GM12864 (cell line): ENCODE measurements at regions not wholly inside any gene's neighbourhood (a gene's known extent, or its start where the extent isn't known, plus 50 kb on each side); places are given as distances from the start of the nearest gene placed in this dataset.

ENCODE experiments used
- DNase-seq: peaks from one replicate; pipeline ENCODE4 v3.0.0-alpha.2; 2011; ENCODE audit warnings: low read depth
- H3K4me3 ChIP-seq: 2 replicates; pipeline ENCODE4 v1.5.1; 2011; ENCODE audit warnings: mild to moderate bottlenecking, low read depth, low read length, control low read depth
- CTCF ChIP-seq: IDR thresholded peaks from 2 replicates; pipeline ENCODE4 v1.5.1; 2011; ENCODE audit warnings: low read depth, mild to moderate bottlenecking, moderate library complexity, low read length, control low read depth, inconsistent platforms; ENCODE audit errors: missing control alignments

GRCh38 chr4:16302648-16303047 lies 76.4 kb upstream of the TAPT1 start:
- H3K4me3 ChIP-seq: no peak overlapping the region
- no peak for TF ChIP-seq CTCF
- no peak for DNase-seq

GRCh38 chr4:16297003-16297402 lies 70.7 kb upstream of the TAPT1 start:
- H3K4me3 ChIP-seq: no peak overlapping the region
- TF ChIP-seq CTCF: no peak
- DNase-seq: no peak

- no peak overlapping the region for H3K4me3 ChIP-seq
- DNase-seq: no peak
- no peak for TF ChIP-seq CTCF
Observed at GRCh38 chr4:16294455-16294854, 68.2 kb upstream of the TAPT1 start.

GRCh38 chr4:16293210-16293838 lies 67.1 kb upstream of the TAPT1 start:
- TF ChIP-seq CTCF: no peak
- no peak for DNase-seq
- no peak overlapping the region for H3K4me3 ChIP-seq

GRCh38 chr4:16292585-16292984 lies 66.3 kb upstream of the TAPT1 start:
- TF ChIP-seq CTCF: no peak
- no peak overlapping the region for H3K4me3 ChIP-seq
- no peak for DNase-seq

GRCh38 chr4:16290681-16291420 lies 64.6 kb upstream of the TAPT1 start:
- no peak overlapping the region for H3K4me3 ChIP-seq
- no peak for DNase-seq
- no peak for TF ChIP-seq CTCF
